ENCODE measurements at regions not wholly inside any gene's neighbourhood (a gene's known extent, or its start where the extent isn't known, plus 50 kb on each side); places are given as distances from the start of the nearest gene placed in this dataset.

GRCh38 chr1:2968471-2968881, 52.8 kb upstream of the ACTRT2 start:
- TF ChIP-seq CTCF (IDR thresholded peaks at IDR 0.05), result no peak
- no peak for TF ChIP-seq MYC (IDR thresholded peaks at IDR 0.05; ENCODE audit: borderline replicate concordance, low read length)
- TF ChIP-seq USF2 (IDR thresholded peaks at IDR 0.05), result no peak
- TF ChIP-seq BHLHE40 (IDR thresholded peaks at IDR 0.05; ENCODE audit: low read depth, low read length), result no peak

All from A549 (cell line).